ENCODE measurements at regions not wholly inside any gene's neighbourhood (a gene's known extent, or its start where the extent isn't known, plus 50 kb on each side); places are given as distances from the start of the nearest gene placed in this dataset.

- no peak overlapping the region for H3K4me3 ChIP-seq (ENCODE audit: low read length)
- no peak for TF ChIP-seq CTCF (IDR thresholded peaks at IDR 0.05; ENCODE audit: insufficient read depth, low read depth, low read length, missing control alignments)
Observed at GRCh38 chr22:48238966-48239365, 1476.5 kb downstream of the TBC1D22A start.

GRCh38 chr22:48238284-48238915 is 1476.0 kb downstream of the TBC1D22A start:
- TF ChIP-seq CTCF (IDR thresholded peaks at IDR 0.05; ENCODE audit: insufficient read depth, low read depth, low read length, missing control alignments): no peak

More at GRCh38 chr22:48238966-48239365, 1476.5 kb downstream of the TBC1D22A start:
- DNase-seq (ENCODE audit: low read depth): no peak

GRCh38 chr22:48237466-48238283 is 1475.2 kb downstream of the TBC1D22A start:
- no peak for DNase-seq (ENCODE audit: low read depth)
- no peak for TF ChIP-seq CTCF (IDR thresholded peaks at IDR 0.05; ENCODE audit: insufficient read depth, low read depth, low read length, missing control alignments)
- no peak overlapping the region for H3K4me3 ChIP-seq (ENCODE audit: low read length)

More at GRCh38 chr22:48238284-48238915, 1476.0 kb downstream of the TBC1D22A start:
- no peak for DNase-seq (ENCODE audit: low read depth)
- H3K4me3 ChIP-seq (ENCODE audit: low read length): no peak overlapping the region

GRCh38 chr22:48236261-48236660 is 1473.8 kb downstream of the TBC1D22A start:
- no peak for DNase-seq (ENCODE audit: low read depth)
- H3K4me3 ChIP-seq (ENCODE audit: low read length): no peak overlapping the region
- TF ChIP-seq CTCF (IDR thresholded peaks at IDR 0.05; ENCODE audit: insufficient read depth, low read depth, low read length, missing control alignments): no peak

- H3K4me3 ChIP-seq (ENCODE audit: low read length): no peak overlapping the region
- no peak for DNase-seq (ENCODE audit: low read depth)
- TF ChIP-seq CTCF (IDR thresholded peaks at IDR 0.05; ENCODE audit: insufficient read depth, low read depth, low read length, missing control alignments): no peak
Observed at GRCh38 chr22:48235744-48236143, 1473.3 kb downstream of the TBC1D22A start.

- H3K4me3 ChIP-seq (ENCODE audit: low read length): no peak overlapping the region
- DNase-seq (ENCODE audit: low read depth): no peak
- TF ChIP-seq CTCF (IDR thresholded peaks at IDR 0.05; ENCODE audit: insufficient read depth, low read depth, low read length, missing control alignments): no peak
Observed at GRCh38 chr22:48234011-48234410, 1471.6 kb downstream of the TBC1D22A start.

Data from epithelial cell of esophagus (primary cell).